ENCODE measurements at regions not wholly inside any gene's neighbourhood (a gene's known extent, or its start where the extent isn't known, plus 50 kb on each side); places are given as distances from the start of the nearest gene placed in this dataset.

DNA sequence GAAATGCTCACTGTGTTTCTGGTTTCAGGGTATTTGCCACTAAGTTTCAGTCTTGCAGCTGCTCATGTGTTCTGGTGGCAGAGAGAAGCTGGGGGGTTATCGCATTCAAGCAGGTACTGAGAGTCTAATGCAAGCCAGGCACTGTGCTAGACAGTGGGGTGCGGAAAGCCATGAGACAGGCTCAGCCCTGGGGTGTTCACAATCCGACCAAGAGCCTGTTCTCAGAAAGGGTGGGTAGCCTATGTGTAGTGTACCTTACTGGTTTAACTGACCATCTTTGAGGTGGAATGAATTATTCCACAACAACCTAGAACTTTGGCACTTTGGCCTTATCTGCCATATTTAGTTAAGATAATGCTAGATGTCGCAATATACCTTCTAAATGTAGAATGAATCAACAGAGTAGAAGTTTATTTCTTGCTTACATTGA is 55.3 kb upstream of the ROR1 start:
- Mint-ChIP-seq H3K4me1 (peaks cover 18% of the 10 kb centered on the region), H3K27ac (no peak overlapping the region), H3K4me3 (no peak overlapping the region), H3K27me3 (ENCODE audit: insufficient read depth, low read depth) (peaks cover 3% of the 10 kb centered on the region), H3K9me3 (no peaks in the 10 kb centered on the region), H3K36me3 (no peaks in the 10 kb centered on the region)
- TF ChIP-seq, protein P1, sequence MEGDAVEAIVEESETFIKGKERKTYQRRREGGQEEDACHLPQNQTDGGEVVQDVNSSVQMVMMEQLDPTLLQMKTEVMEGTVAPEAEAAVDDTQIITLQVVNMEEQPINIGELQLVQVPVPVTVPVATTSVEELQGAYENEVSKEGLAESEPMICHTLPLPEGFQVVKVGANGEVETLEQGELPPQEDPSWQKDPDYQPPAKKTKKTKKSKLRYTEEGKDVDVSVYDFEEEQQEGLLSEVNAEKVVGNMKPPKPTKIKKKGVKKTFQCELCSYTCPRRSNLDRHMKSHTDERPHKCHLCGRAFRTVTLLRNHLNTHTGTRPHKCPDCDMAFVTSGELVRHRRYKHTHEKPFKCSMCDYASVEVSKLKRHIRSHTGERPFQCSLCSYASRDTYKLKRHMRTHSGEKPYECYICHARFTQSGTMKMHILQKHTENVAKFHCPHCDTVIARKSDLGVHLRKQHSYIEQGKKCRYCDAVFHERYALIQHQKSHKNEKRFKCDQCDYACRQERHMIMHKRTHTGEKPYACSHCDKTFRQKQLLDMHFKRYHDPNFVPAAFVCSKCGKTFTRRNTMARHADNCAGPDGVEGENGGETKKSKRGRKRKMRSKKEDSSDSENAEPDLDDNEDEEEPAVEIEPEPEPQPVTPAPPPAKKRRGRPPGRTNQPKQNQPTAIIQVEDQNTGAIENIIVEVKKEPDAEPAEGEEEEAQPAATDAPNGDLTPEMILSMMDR (IDR thresholded peaks at IDR 0.05): no peak
- TF ChIP-seq EZH2phosphoT487 (IDR thresholded peaks at IDR 0.05) (no peak), EZH2 (IDR thresholded peaks at IDR 0.05) (no peak)
- no peaks in the 10 kb centered on the region for H3K79me2 ChIP-seq (ENCODE audit: low read depth)
- H3K36me3 ChIP-seq: no peaks in the 10 kb centered on the region
- DNase-seq (ENCODE audit: low spot score): no peak
- no peak overlapping the region for H3K4me2 ChIP-seq
- no peak overlapping the region for H3K4me3 ChIP-seq
- no peak overlapping the region for H3K9ac ChIP-seq
- no peak overlapping the region for H3K27ac ChIP-seq
- H4K20me1 ChIP-seq (ENCODE audit: low read depth): no peaks in the 10 kb centered on the region
- H3F3A ChIP-seq (ENCODE audit: low read depth): peaks cover 3% of the 10 kb centered on the region
- no peak overlapping the region for H2AFZ ChIP-seq (replicated peaks)
- H3K9me3 ChIP-seq (ENCODE audit: low read depth): no peaks in the 10 kb centered on the region
- H3K4me1 ChIP-seq: peaks cover 18% of the 10 kb centered on the region
- H3K27me3 ChIP-seq: no peaks in the 10 kb centered on the region

DNA sequence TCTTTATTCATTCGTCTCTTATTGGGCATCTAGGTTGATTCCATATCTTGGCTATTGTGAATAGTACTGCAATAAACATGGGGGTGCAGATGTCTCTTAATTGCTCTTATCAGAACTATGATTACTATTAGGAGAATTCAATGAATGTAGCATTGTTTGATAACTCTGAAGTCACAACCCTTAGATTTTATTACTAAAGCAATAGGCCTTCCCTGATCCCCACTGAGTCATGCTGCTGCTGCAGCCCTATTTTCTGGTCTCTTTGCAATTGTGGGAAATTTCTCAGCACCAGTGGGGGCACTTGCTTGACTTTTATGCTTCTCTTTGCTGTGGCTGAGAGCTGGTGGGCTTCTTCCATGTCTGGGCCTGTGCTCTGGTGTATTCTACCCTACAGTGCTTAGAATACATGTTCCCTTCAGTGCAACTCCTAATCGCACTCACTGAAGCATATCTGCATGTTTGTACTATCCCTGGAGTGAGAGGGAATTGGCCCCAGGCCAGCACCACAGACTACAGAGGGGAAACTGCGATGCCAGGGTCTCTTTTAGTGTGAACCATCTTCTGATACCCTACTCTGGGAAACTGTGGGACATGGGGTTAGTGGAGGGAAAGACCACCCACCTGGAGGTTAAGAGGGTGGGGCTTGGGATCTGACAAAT is 52.2 kb upstream of the ROR1 start:
- no peak overlapping the region for H3K4me2 ChIP-seq
- H3K9me3 ChIP-seq (ENCODE audit: low read depth): no peaks in the 10 kb centered on the region
- Mint-ChIP-seq H3K36me3 (no peaks in the 10 kb centered on the region), H3K4me1 (peaks cover 18% of the 10 kb centered on the region), H3K27me3 (ENCODE audit: insufficient read depth, low read depth) (no peaks in the 10 kb centered on the region), H3K27ac (no peak overlapping the region), H3K9me3 (no peaks in the 10 kb centered on the region), H3K4me3 (no peak overlapping the region)
- no peaks in the 10 kb centered on the region for H4K20me1 ChIP-seq (ENCODE audit: low read depth)
- H3K9ac ChIP-seq: no peak overlapping the region
- H3K27me3 ChIP-seq: no peaks in the 10 kb centered on the region
- peaks cover 3% of the 10 kb centered on the region for H3F3A ChIP-seq (ENCODE audit: low read depth)
- H3K79me2 ChIP-seq (ENCODE audit: low read depth): no peaks in the 10 kb centered on the region
- DNase-seq (ENCODE audit: low spot score): no peak
- H3K4me3 ChIP-seq: no peak overlapping the region
- no peaks in the 10 kb centered on the region for H3K36me3 ChIP-seq
- H2AFZ ChIP-seq (replicated peaks): no peak overlapping the region
- peaks cover 20% of the 10 kb centered on the region for H3K4me1 ChIP-seq
- no peak overlapping the region for H3K27ac ChIP-seq
- no peak for TF ChIP-seq EZH2 (IDR thresholded peaks at IDR 0.05)
- TF ChIP-seq, protein P1 (IDR thresholded peaks at IDR 0.05): no peak
- no peak for TF ChIP-seq EZH2phosphoT487 (IDR thresholded peaks at IDR 0.05)

DNA sequence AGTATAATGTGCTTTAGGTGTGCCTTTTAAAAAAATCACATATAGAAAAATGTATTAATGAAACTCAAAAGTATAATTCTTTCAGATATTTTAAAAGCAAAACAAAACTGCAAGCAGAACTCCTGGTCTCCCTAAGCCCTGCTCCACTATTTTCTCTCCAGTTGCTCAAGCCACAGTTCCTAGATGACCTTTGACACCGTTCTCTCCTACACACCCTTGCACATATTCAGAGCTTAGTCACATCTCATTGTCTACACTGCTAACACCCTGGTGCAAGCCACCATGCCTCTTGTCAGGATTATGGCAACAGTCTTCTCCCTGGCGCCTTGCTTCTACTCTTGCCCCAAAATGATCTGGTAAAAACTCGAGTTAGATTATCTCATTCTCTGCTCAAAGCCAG is 50.2 kb upstream of the ROR1 start:
- DNase-seq (ENCODE audit: low spot score): peak; percentile 41
- H3K4me3 Mint-ChIP-seq: no peak overlapping the region
- no peaks in the 10 kb centered on the region for H3K36me3 ChIP-seq
- peaks cover 16% of the 10 kb centered on the region for H3K4me1 Mint-ChIP-seq
- peaks cover 2% of the 10 kb centered on the region for H3K27me3 Mint-ChIP-seq (ENCODE audit: insufficient read depth, low read depth)
- peak overlapping the region; percentile 68 for H2AFZ ChIP-seq (replicated peaks)
- H3K9me3 ChIP-seq (ENCODE audit: low read depth): no peaks in the 10 kb centered on the region
- H3K79me2 ChIP-seq (ENCODE audit: low read depth): no peaks in the 10 kb centered on the region
- peak overlapping the region; percentile 27 for H3K4me2 ChIP-seq
- H3K9me3 Mint-ChIP-seq: peaks cover 5% of the 10 kb centered on the region
- no peak overlapping the region for H3K27ac ChIP-seq
- no peaks in the 10 kb centered on the region for H3K36me3 Mint-ChIP-seq
- H3K27me3 ChIP-seq: no peaks in the 10 kb centered on the region
- no peak overlapping the region for H3K27ac Mint-ChIP-seq
- peaks cover 3% of the 10 kb centered on the region for H3F3A ChIP-seq (ENCODE audit: low read depth)
- H3K4me3 ChIP-seq: no peak overlapping the region
- H4K20me1 ChIP-seq (ENCODE audit: low read depth): no peaks in the 10 kb centered on the region
- peaks cover 13% of the 10 kb centered on the region for H3K4me1 ChIP-seq
- no peak overlapping the region for H3K9ac ChIP-seq
- TF ChIP-seq, protein P1 (IDR thresholded peaks at IDR 0.05): no peak
- no peak for TF ChIP-seq EZH2phosphoT487 (IDR thresholded peaks at IDR 0.05)
